GM11168 (cell line): ENCODE measurements at regions not wholly inside any gene's neighbourhood (a gene's known extent, or its start where the extent isn't known, plus 50 kb on each side); places are given as distances from the start of the nearest gene placed in this dataset.

ENCODE experiments used
- in situ Hi-C: fragments of 300-500 bp; cut with MboI; formaldehyde crosslinking; loops from one replicate; pipeline ENCODE4 v1.12.0; 2022; ENCODE audit warnings: low sequenced_read_pairs; ENCODE audit not compliant: unreplicated experiment

GRCh38 chr2:217070043-217070430, 210.2 kb upstream of the TNP1 start:
- in situ Hi-C loops = no loop called here

- in situ Hi-C loops = no loop called here
These were observed 209.6 kb upstream of the TNP1 start for GRCh38 chr2:217069263-217070042.

GRCh38 chr2:217068677-217069250, 208.9 kb upstream of the TNP1 start:
- in situ Hi-C loops = no loop called here

GRCh38 chr2:217067787-217068186, 207.9 kb upstream of the TNP1 start:
- in situ Hi-C loops = no loop called here

- in situ Hi-C loops = no loop called here
These were observed 206.8 kb upstream of the TNP1 start for GRCh38 chr2:217066510-217067270.

- in situ Hi-C loops = no loop called here
These were observed 206.0 kb upstream of the TNP1 start for GRCh38 chr2:217065695-217066405.

- in situ Hi-C loops = no loop called here
These were observed 205.1 kb upstream of the TNP1 start for GRCh38 chr2:217065012-217065290.

GRCh38 chr2:217064234-217065011, 204.6 kb upstream of the TNP1 start:
- in situ Hi-C loops = no loop called here

- in situ Hi-C loops = no loop called here
These were observed 203.4 kb upstream of the TNP1 start for GRCh38 chr2:217063238-217063755.

- in situ Hi-C loops = no loop called here
These were observed 202.9 kb upstream of the TNP1 start for GRCh38 chr2:217062768-217063167.

- in situ Hi-C loops = no loop called here
These were observed 202.1 kb upstream of the TNP1 start for GRCh38 chr2:217061916-217062505.

- in situ Hi-C loops = no loop called here
These were observed 201.2 kb upstream of the TNP1 start for GRCh38 chr2:217060951-217061547.

GRCh38 chr2:217060516-217060915, 200.7 kb upstream of the TNP1 start:
- in situ Hi-C loops = no loop called here

- in situ Hi-C loops = no loop called here
These were observed 199.2 kb upstream of the TNP1 start for GRCh38 chr2:217058791-217059755.

GRCh38 chr2:217057773-217058172, 197.9 kb upstream of the TNP1 start:
- in situ Hi-C loops = no loop called here

GRCh38 chr2:217055624-217056023, 195.8 kb upstream of the TNP1 start:
- in situ Hi-C loops = no loop called here

GRCh38 chr2:217054791-217055190, 194.9 kb upstream of the TNP1 start:
- in situ Hi-C loops = no loop called here
